Lung (tissue), 11 donors: ENCODE measurements at regions not wholly inside any gene's neighbourhood (a gene's known extent, or its start where the extent isn't known, plus 50 kb on each side); places are given as distances from the start of the nearest gene placed in this dataset.

Source experiments
- ATAC-seq: fragments of 200-7000 bp; cut with Tn5 transposase; one replicate; pipeline ENCODE4 v1.9.1; 2020; ENCODE audit warnings: moderate number of reproducible peaks; ENCODE audit not compliant: insufficient read depth, low FRiP score
- DNase-seq, 3 donors: peaks; one replicate each; pipeline ENCODE4 v3.0.0-alpha.2; 2013 to 2017
- H3K27ac ChIP-seq, 2 donors: one replicate each; pipeline ENCODE4 v1.5.1; 2013; ENCODE audit warnings: mild to moderate bottlenecking in 2 of 2, moderate library complexity in 2 of 2, control low read depth in 1 of 2, inconsistent platforms in 1 of 2, low read depth in 1 of 2, low read length in 1 of 2
- H3K27me3 ChIP-seq, 3 donors: one replicate each; pipeline ENCODE4 v1.5.1; 2013; ENCODE audit warnings: low read length in 2 of 3; ENCODE audit not compliant: control insufficient read depth in 3 of 3, insufficient read depth in 3 of 3
- H3K36me3 ChIP-seq, 4 donors: one replicate each; pipeline ENCODE4 v1.5.1; 2013; ENCODE audit warnings: low read length in 4 of 4, mild to moderate bottlenecking in 1 of 4, moderate library complexity in 1 of 4; ENCODE audit not compliant: control insufficient read depth in 4 of 4, insufficient read depth in 4 of 4
- H3K4me1 ChIP-seq, 5 donors: one replicate each; pipeline ENCODE4 v1.5.1; 2013; ENCODE audit warnings: low read length in 5 of 5, mild to moderate bottlenecking in 2 of 5, moderate library complexity in 1 of 5; ENCODE audit not compliant: control insufficient read depth in 5 of 5, insufficient read depth in 5 of 5
- H3K4me3 ChIP-seq: one replicate; pipeline ENCODE4 v1.5.1; 2013; ENCODE audit warnings: mild to moderate bottlenecking, control low read depth, moderate library complexity
- H3K9ac ChIP-seq, 2 donors: one replicate each; pipeline ENCODE4 v1.5.1; 2013; ENCODE audit warnings: low read length in 2 of 2, control low read depth in 1 of 2; ENCODE audit not compliant: insufficient read depth in 1 of 2
- H3K9me3 ChIP-seq, 4 donors: one replicate each; pipeline ENCODE4 v1.5.1; 2013; ENCODE audit warnings: low read length in 3 of 4, mild to moderate bottlenecking in 1 of 4, moderate library complexity in 1 of 4; ENCODE audit not compliant: control insufficient read depth in 4 of 4, insufficient read depth in 3 of 4
- WGBS, 2 donors: extraction: QIAGEN DNeasy Blood & Tissue Kit; methylation state at CpG; one replicate each; pipeline ENCODE4 v1.1.7; 2013; 5-methylcytosine and 5-hydroxymethylcytosine counted together
- TF ChIP-seq, protein P1 (sequence below): IDR thresholded peaks from 2 replicates; pipeline ENCODE4 v1.5.1; 2012; ENCODE audit warnings: mild to moderate bottlenecking; ENCODE audit errors: control extremely low read depth, extremely low read depth
- donor health status: control.
- donor health status: control.
- donor health status: Bipolar disorder and iron deficiency.
- donor health status: healthy.
- donor health status: DM: yes; HTN: yes; CAD: no.

DNA sequence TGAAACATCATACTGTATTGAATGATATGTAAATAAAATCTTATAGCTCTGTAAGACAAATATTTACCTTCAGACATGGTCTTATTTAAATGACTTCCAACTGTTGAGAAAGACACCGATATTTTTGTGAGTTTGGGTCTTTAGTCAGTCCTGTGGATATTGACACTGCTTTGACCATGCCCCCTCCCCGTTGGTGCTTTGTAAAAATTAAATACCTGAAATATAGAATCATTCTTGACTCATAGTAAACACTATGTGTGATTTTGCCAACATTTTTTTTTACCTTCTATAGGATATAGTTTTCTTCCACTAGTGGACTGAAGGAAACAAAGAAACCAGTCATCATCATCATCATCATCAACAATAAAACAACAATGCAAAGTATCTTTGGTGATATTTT lies 114.3 kb upstream of the HS3ST1 start:
- no peak for ATAC-seq
- 76 to 90% methylated on average over 2 of the region's 2 CpGs for WGBS, 2 donors
- Histone ChIP-seq H3K4me3 (no peak overlapping the region), H3K27ac (no peak overlapping the region), H3K9me3 (no peaks in the 10 kb centered on the region), H3K4me1 (peaks cover 0 to 4% (median 0%) of the 10 kb centered on the region in 5 donors), H3K27me3 (no peaks in the 10 kb centered on the region), H3K9ac (no peak overlapping the region), H3K36me3 (no peaks in the 10 kb centered on the region)
- DNase-seq, result no peak
- TF ChIP-seq, protein P1, sequence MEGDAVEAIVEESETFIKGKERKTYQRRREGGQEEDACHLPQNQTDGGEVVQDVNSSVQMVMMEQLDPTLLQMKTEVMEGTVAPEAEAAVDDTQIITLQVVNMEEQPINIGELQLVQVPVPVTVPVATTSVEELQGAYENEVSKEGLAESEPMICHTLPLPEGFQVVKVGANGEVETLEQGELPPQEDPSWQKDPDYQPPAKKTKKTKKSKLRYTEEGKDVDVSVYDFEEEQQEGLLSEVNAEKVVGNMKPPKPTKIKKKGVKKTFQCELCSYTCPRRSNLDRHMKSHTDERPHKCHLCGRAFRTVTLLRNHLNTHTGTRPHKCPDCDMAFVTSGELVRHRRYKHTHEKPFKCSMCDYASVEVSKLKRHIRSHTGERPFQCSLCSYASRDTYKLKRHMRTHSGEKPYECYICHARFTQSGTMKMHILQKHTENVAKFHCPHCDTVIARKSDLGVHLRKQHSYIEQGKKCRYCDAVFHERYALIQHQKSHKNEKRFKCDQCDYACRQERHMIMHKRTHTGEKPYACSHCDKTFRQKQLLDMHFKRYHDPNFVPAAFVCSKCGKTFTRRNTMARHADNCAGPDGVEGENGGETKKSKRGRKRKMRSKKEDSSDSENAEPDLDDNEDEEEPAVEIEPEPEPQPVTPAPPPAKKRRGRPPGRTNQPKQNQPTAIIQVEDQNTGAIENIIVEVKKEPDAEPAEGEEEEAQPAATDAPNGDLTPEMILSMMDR, result no peak

DNA sequence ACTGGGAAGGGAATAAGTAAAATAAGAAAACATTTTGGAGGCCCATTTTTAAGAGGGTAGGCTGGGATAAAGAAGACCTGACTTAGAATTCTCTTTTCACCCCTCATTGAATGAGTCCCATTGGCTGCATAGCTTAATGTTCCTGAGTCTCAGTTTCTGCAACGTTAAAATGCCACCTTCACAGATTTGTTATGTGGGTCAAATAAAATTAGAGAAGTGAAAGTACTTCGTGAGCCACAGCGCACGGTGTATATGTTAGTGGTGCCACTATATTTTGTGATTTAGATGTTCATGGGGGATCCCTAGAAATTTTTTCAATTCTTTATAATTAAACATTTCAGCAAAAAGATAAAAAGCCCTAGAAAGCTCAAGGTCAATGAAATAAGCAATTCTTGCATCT lies 109.2 kb upstream of the HS3ST1 start:
- Histone ChIP-seq H3K27me3 (no peaks in the 10 kb centered on the region), H3K4me1 (no peaks in the 10 kb centered on the region), H3K4me3 (no peak overlapping the region), H3K36me3 (no peaks in the 10 kb centered on the region), H3K9me3 (no peaks in the 10 kb centered on the region), H3K9ac (no peak overlapping the region), H3K27ac (no peak overlapping the region)
- ATAC-seq (no peak), DNase-seq (no peak)
- WGBS, 2 donors, result 63 to 70% methylated on average over 4 of the region's 4 CpGs
- TF ChIP-seq, protein P1, result no peak

DNA sequence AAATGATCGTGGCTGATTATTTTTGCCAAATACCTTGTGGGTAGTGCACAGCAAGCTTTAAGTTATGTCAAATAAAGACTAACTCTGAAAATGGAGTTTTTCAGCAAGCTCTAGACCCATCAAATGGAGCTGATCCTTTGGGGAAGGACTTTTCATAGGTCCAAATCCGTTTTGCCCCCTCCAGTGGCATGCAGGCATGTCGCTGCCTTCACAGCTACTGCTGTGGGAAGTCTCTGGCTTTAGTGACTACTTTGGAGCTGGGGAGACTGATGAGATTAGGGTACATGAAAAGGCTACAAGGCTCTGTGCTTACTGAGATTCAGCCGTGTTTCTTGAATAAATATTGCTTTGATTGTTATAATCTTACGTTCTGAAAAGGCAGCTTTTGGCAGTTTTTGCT lies 106.6 kb upstream of the HS3ST1 start:
- no peak for ATAC-seq
- DNase-seq, result no peak
- Histone ChIP-seq H3K36me3 (no peaks in the 10 kb centered on the region), H3K9ac (no peak overlapping the region), H3K4me3 (no peak overlapping the region), H3K4me1 (no peaks in the 10 kb centered on the region), H3K27ac (no peak overlapping the region), H3K9me3 (peaks cover 0 to 4% (median under 1%) of the 10 kb centered on the region in 4 donors), H3K27me3 (no peaks in the 10 kb centered on the region)
- 88 to 89% methylated on average over 5 of the region's 5 CpGs for whole genome bisulfite sequencing, 2 donors
- TF ChIP-seq, protein P1, result no peak

DNA sequence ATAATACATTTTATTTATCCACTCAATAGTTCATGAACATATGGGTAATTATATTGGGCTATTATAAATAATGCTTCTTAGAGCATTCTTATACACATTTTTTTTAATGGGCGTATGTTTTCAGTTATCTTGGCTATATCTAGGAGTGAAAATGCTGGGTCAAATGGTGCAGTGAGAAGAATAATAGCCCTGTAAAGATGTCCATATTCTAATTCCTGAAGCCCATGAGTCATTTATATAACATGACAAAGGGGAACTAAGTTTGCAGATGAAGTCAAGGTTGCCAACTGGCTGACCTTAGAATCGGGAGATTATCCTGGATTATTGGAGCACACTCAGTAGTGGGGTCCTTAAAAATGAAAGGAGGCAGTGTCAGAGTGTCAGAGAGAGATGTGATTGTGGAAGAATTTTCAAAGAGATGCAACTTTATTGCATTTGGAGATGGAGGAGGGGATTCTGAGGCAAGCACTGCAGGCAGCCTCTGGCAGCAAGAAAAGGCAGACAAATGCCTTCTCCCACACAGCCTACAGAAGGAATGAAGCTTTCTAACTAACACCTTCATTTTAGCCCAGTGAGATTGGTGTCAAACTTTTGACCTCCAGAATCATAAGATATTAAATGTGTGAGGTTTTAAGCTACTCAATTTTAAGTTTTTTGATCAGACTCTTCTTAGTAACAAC lies 106.1 kb upstream of the HS3ST1 start:
- Histone ChIP-seq H3K9me3 (peaks cover 0 to 6% (median under 1%) of the 10 kb centered on the region in 4 donors), H3K9ac (no peak overlapping the region), H3K36me3 (no peaks in the 10 kb centered on the region), H3K4me3 (no peak overlapping the region), H3K27ac (no peak overlapping the region), H3K27me3 (no peaks in the 10 kb centered on the region), H3K4me1 (no peaks in the 10 kb centered on the region)
- ATAC-seq (no peak), DNase-seq (no peak)
- 45 to 61% methylated on average over 2 of the region's 2 CpGs for WGBS, 2 donors
- TF ChIP-seq, protein P1, result no peak
